K562 (cell line): ENCODE measurements at regions not wholly inside any gene's neighbourhood (a gene's known extent, or its start where the extent isn't known, plus 50 kb on each side); places are given as distances from the start of the nearest gene placed in this dataset.

Source experiments
- CREB1 ChIP-seq, 2 experiments: sonication (generic) in 1 of 2; formaldehyde crosslinking in 1 of 2; IDR thresholded peaks; 2 replicates each; pipeline versions ENCODE4 v1.6.1 to v1.8.0; 2012 to 2022; ENCODE audit warnings: inconsistent platforms in 1 of 2, mild to moderate bottlenecking in 1 of 2, missing genetic modification reagents in 1 of 2, moderate library complexity in 1 of 2
- CTCF ChIP-seq, 3 experiments: IDR thresholded peaks in 2 of 3; conservative IDR thresholded peaks in 1 of 3; 2 replicates each; pipeline ENCODE4 v1.5.1; 2011 to 2012; ENCODE audit warnings: low read length in 3 of 3, mild to moderate bottlenecking in 3 of 3, control low read depth in 2 of 3, improper control_type of control experiment in 1 of 3, inconsistent platforms in 1 of 3, low read depth in 1 of 3, mixed read lengths in 1 of 3, moderate library complexity in 1 of 3; ENCODE audit not compliant: insufficient read depth in 2 of 3
- ESRRB ChIP-seq: fragments of 250-450 bp; sonication (Bioruptor Pico); IDR thresholded peaks from 2 replicates; pipeline ENCODE4 v1.5.0; 2020; ENCODE audit warnings: mild to moderate bottlenecking, moderate library complexity, borderline replicate concordance
- HCFC1 ChIP-seq: IDR thresholded peaks from 2 replicates; pipeline ENCODE4 v1.6.1; 2012; ENCODE audit warnings: low read depth, low read length, improper control_type of control experiment
- MEF2A ChIP-seq: IDR thresholded peaks from 2 replicates; pipeline ENCODE4 v1.6.1; 2011; ENCODE audit warnings: low read depth, mild to moderate bottlenecking, low read length, moderate library complexity; ENCODE audit not compliant: control insufficient read depth
- PTBP1 ChIP-seq: fragments of 200-400 bp; formaldehyde crosslinking; IDR thresholded peaks from 2 replicates; pipeline ENCODE4 v1.6.1; 2017; ENCODE audit warnings: low read depth, low read length
- RCOR1 ChIP-seq, 2 experiments: IDR thresholded peaks; 2 replicates each; pipeline ENCODE4 v1.6.1; 2012; ENCODE audit warnings: low read depth in 2 of 2, low read length in 2 of 2, borderline replicate concordance in 1 of 2, improper control_type of control experiment in 1 of 2
- SP2 ChIP-seq: IDR thresholded peaks from 2 replicates; pipeline ENCODE4 v1.6.1; 2011; ENCODE audit warnings: mild to moderate bottlenecking, low read depth, low read length, moderate library complexity; ENCODE audit not compliant: poor library complexity, severe bottlenecking; ENCODE audit errors: extremely low read depth
- TAF1 ChIP-seq: IDR thresholded peaks from 2 replicates; pipeline ENCODE4 v1.6.1; 2011; ENCODE audit warnings: mild to moderate bottlenecking, low read length, moderate library complexity; ENCODE audit not compliant: insufficient read depth, control insufficient read depth, severe bottlenecking; ENCODE audit errors: extremely low read depth
- TF ChIP-seq, protein P1 (sequence below), 2 experiments: fragments of 450-650 bp; IDR thresholded peaks; 2 replicates each; pipeline ENCODE4 v1.6.1; 2016

DNA sequence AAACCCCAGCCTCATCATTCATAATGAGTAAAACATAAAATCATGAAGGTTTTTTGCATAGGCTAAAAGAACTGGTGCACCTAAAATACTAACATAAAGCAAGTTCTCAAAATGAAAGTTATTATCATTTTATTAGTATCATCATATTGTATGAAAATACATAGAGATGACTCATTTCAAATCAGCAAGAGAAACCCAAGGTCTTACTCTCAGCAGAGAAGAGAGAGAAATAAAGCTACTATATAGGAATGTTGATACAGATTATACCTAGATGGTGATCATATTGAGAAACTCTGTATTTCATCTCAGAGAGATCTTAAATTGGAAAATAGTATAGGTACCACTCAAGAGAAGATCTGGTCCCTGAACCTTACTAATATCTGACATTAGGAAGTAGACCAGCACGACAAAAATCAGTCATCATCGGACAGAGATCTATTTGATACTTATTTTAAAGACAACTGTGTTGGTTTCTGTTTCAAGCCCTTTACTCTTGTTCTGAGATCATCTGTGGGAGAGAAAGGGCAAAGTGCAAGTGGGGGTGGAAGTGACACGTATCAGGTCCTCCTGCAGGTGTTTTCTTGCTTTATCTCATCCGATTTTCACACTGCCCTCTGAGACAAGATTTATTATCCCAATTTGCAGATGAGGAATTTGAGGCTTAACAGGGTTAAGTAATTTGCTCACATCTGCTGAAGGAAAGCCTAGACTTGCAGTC is 532.3 kb downstream of the MAFB start:
- TF ChIP-seq PTBP1 (no peak), HCFC1 (no peak), MEF2A (no peak), RCOR1 (IDR thresholded peaks at IDR 0.05; ENCODE audit: borderline replicate concordance in 1 of 2, low read depth in 2 of 2, low read length in 2 of 2) (no peak), CREB1 (IDR thresholded peaks at IDR 0.05) (no peak), CREB1 (CRISPR knock-in tag; IDR thresholded peaks at IDR 0.05) (no peak), SP2 (no peak), CTCF (IDR thresholded peaks at IDR 0.05 in 2 of 3, conservative IDR thresholded peaks at IDR 0.05 in 1 of 3; ENCODE audit: insufficient read depth in 2 of 3, low read depth in 1 of 3, low read length in 3 of 3) (no peak), TAF1 (no peak), ESRRB (CRISPR knock-in tag) (no peak)
- TF ChIP-seq, protein P1, sequence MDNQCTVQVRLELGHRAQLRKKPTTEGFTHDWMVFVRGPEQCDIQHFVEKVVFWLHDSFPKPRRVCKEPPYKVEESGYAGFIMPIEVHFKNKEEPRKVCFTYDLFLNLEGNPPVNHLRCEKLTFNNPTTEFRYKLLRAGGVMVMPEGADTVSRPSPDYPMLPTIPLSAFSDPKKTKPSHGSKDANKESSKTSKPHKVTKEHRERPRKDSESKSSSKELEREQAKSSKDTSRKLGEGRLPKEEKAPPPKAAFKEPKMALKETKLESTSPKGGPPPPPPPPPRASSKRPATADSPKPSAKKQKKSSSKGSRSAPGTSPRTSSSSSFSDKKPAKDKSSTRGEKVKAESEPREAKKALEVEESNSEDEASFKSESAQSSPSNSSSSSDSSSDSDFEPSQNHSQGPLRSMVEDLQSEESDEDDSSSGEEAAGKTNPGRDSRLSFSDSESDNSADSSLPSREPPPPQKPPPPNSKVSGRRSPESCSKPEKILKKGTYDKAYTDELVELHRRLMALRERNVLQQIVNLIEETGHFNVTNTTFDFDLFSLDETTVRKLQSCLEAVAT (IDR thresholded peaks at IDR 0.05): no peak
